Aorta (tissue), 5 donors: ENCODE measurements at regions not wholly inside any gene's neighbourhood (a gene's known extent, or its start where the extent isn't known, plus 50 kb on each side); places are given as distances from the start of the nearest gene placed in this dataset.

ENCODE experiments used
- ATAC-seq: fragments of 200-7000 bp; cut with Tn5 transposase; one replicate; pipeline ENCODE4 v1.9.1; 2022; ENCODE audit warnings: moderate library complexity; ENCODE audit not compliant: low FRiP score
- DNase-seq, 2 donors: peaks; one replicate each; pipeline ENCODE4 v3.0.0-alpha.2; 2020
- H3K27ac ChIP-seq, 2 donors: one replicate each; pipeline ENCODE4 v1.5.1; 2013; ENCODE audit warnings: low read length in 2 of 2, mild to moderate bottlenecking in 2 of 2, moderate library complexity in 2 of 2, control low read depth in 1 of 2, inconsistent platforms in 1 of 2, low read depth in 1 of 2
- H3K27me3 ChIP-seq, 2 donors: one replicate each; pipeline ENCODE4 v1.6.1; 2013; ENCODE audit warnings: control low read depth in 1 of 2, low read length in 1 of 2, mild to moderate bottlenecking in 1 of 2, moderate library complexity in 1 of 2; ENCODE audit not compliant: insufficient read depth in 2 of 2, control insufficient read depth in 1 of 2
- H3K36me3 ChIP-seq, 2 donors: one replicate each; pipeline ENCODE4 v1.6.1; 2013; ENCODE audit warnings: control low read depth in 1 of 2, low read length in 1 of 2, mild to moderate bottlenecking in 1 of 2; ENCODE audit not compliant: insufficient read depth in 2 of 2, control insufficient read depth in 1 of 2
- H3K4me1 ChIP-seq, 2 donors: one replicate each; pipeline ENCODE4 v1.6.1; 2013; ENCODE audit warnings: low read length in 2 of 2, control low read depth in 1 of 2, mild to moderate bottlenecking in 1 of 2, moderate library complexity in 1 of 2; ENCODE audit not compliant: insufficient read depth in 2 of 2, control insufficient read depth in 1 of 2
- H3K4me3 ChIP-seq, 2 donors: one replicate each; pipeline ENCODE4 v1.5.1; 2013; ENCODE audit warnings: low read length in 2 of 2, control low read depth in 1 of 2, mild to moderate bottlenecking in 1 of 2
- H3K9me3 ChIP-seq: one replicate; pipeline ENCODE4 v1.6.1; 2013; ENCODE audit warnings: mild to moderate bottlenecking, low read length; ENCODE audit not compliant: control insufficient read depth
- WGBS, 2 donors: extraction: QIAGEN DNeasy Blood & Tissue Kit; methylation state at CpG; one replicate each; pipeline ENCODE4 v1.1.7; 2013; 5-methylcytosine and 5-hydroxymethylcytosine counted together
- intact Hi-C, 2 donors: fragments of 100-400 bp; cut with DNase I; formaldehyde crosslinking; loops; one replicate each; pipeline versions ENCODE4 v1.14.2 to v1.15.0; 2022
- donor health status: healthy with polysubstance abuse.
- donor health status: Bipolar disorder and iron deficiency.
- donor health status: DM: no; HTN: no; CAD: no.
- donor health status: DM: no; HTN: no; CAD: no.
- donor health status: DM: yes; HTN: yes; CAD: no.

DNA sequence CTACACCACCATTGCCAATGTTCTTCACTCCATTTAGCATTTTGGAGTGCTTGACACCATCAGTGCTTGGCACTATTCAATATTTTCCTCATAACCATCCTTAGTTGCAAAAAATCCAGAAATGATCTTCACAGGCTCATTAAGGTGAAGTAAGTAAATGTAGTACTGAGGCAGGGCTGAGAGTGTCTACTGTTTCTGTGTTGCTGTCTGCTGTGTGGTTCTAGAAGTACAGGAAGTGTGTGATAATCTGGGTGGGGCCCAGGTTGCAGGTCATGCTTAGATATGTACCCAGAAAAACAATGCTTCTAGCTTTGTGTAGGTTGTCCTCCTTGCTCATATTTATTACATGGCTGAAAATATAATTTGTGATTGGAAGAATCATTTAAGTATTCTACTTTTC lies 411.8 kb upstream of the CCDC179 start:
- Histone ChIP-seq H3K9me3 (no peaks in the 10 kb centered on the region), H3K4me3 (no peak overlapping the region), H3K27me3 (no peaks in the 10 kb centered on the region), H3K27ac (no peak overlapping the region), H3K4me1 (no peaks in the 10 kb centered on the region), H3K36me3 (no peaks in the 10 kb centered on the region)
- ATAC-seq: no peak
- intact Hi-C loops: no loop called here
- no peak for DNase-seq

DNA sequence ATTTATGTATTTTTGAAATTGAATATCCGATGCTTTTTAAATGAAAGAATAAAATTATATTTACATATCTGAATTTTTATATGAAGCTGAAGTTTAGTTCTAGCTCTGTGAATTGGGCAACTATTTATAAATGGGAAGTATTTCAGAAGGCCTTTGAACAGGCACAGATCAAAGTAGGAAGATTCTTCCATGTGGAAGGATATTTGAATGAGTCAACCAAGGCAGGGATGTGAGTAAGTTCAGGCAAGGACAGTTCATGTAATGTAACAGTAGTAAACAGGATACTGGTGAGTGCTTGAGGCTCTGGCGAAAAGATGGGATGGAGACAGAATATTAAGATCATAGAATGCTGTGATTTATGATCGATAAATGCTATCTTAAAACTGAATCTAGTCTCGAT lies 417.8 kb upstream of the CCDC179 start:
- no peak for ATAC-seq
- Histone ChIP-seq H3K4me3 (no peak overlapping the region), H3K9me3 (no peaks in the 10 kb centered on the region), H3K27me3 (no peaks in the 10 kb centered on the region), H3K27ac (no peak overlapping the region), H3K4me1 (no peaks in the 10 kb centered on the region), H3K36me3 (no peaks in the 10 kb centered on the region)
- intact Hi-C loops: no loop called here
- 92 to 93% methylated on average over 4 of the region's 4 CpGs for WGBS, 2 donors
- no peak for DNase-seq

DNA sequence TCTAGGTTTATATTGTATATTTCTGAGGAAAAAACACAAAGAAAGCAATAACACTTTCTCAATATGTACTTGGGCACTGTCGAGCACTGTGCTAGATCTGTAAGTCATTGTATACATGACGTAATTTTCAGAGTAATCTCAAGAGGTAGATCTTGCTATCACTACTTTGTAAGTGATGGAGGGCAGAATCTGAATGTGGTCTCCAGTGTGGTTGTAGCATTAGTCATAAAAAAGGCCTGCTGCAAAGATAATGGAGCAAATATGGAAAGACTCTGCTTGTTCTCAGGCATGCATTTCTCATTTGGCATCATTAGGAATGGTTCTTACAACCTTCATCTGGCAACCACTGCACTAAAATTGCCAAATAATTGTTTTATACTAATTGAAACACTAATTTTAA lies 419.8 kb upstream of the CCDC179 start:
- no peak overlapping the region for H3K27ac ChIP-seq
- DNase-seq: no peak
- no peak for ATAC-seq
- intact Hi-C loops: no loop called here
- no peaks in the 10 kb centered on the region for H3K27me3 ChIP-seq
- no peaks in the 10 kb centered on the region for H3K9me3 ChIP-seq
- H3K4me1 ChIP-seq: no peaks in the 10 kb centered on the region
- 86 to 95% methylated on average over 2 of the region's 2 CpGs for WGBS, 2 donors
- H3K4me3 ChIP-seq: no peak overlapping the region
- H3K36me3 ChIP-seq: no peaks in the 10 kb centered on the region

GRCh38 chr11:23283666-23284065 lies 423.4 kb upstream of the CCDC179 start:
- WGBS, 2 donors: 65 to 91% methylated on average over 1 of the region's 1 CpG
- DNase-seq: no peak
- ATAC-seq: no peak
- Histone ChIP-seq H3K4me1 (no peaks in the 10 kb centered on the region), H3K27me3 (no peaks in the 10 kb centered on the region), H3K9me3 (no peaks in the 10 kb centered on the region), H3K4me3 (no peak overlapping the region), H3K36me3 (no peaks in the 10 kb centered on the region), H3K27ac (no peak overlapping the region)
- intact Hi-C loops: no loop called here

GRCh38 chr11:23284631-23285030 lies 424.4 kb upstream of the CCDC179 start:
- H3K27me3 ChIP-seq: no peaks in the 10 kb centered on the region
- H3K27ac ChIP-seq: no peak overlapping the region
- no peaks in the 10 kb centered on the region for H3K9me3 ChIP-seq
- DNase-seq: no peak
- H3K4me1 ChIP-seq: no peaks in the 10 kb centered on the region
- no peak overlapping the region for H3K4me3 ChIP-seq
- no peaks in the 10 kb centered on the region for H3K36me3 ChIP-seq
- intact Hi-C loops: no loop called here
- no peak for ATAC-seq

DNA sequence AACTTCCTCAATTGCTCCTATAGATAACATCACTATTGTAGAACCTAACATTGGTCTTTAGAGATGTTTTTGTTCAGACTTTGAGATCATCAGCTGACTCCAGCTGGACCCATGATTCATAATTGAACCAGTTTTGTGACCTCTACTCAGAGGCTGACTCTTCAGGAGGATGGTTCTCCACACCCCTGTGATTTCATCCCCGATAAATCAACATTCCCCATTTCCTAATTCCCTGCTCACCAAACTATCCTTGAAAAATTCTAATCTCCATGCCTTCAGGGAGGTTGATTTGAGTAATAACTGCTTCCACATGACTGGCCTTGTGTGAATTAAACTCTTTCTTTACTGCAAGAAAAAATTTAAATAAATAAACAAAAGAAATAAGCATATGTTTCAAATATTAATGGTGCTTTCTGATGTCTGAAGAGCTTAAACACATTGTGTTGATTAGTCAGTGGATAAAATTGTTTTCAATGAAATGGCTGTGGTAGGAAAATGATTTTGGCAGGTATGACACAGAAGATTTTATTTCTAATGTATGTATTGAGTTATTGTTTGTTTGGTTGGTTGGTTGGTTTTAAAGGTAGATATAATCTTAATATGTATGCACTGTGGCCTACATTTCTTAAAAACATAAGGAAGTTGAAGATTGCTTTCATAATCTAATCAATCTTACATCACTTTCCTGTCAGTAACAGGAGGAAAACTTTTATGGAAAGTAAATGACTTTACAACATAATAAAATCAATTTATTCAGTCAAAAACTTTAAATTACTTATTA lies 427.9 kb upstream of the CCDC179 start:
- Histone ChIP-seq H3K4me3 (no peak overlapping the region), H3K27me3 (no peaks in the 10 kb centered on the region), H3K27ac (no peak overlapping the region), H3K4me1 (no peaks in the 10 kb centered on the region), H3K36me3 (no peaks in the 10 kb centered on the region), H3K9me3 (no peaks in the 10 kb centered on the region)
- no peak for ATAC-seq
- intact Hi-C loops: no loop called here
- no peak for DNase-seq
- 0% methylated on average over 1 of the region's 1 CpG for WGBS, 2 donors

- 57 to 64% methylated on average over 2 of the region's 2 CpGs for WGBS, 2 donors
Observed at GRCh38 chr11:23295241-23295640, 435.0 kb upstream of the CCDC179 start.

GRCh38 chr11:23308041-23308440 lies 447.8 kb upstream of the CCDC179 start:
- WGBS, 2 donors: 28 to 29% methylated on average over 2 of the region's 2 CpGs
- Histone ChIP-seq H3K4me1 (no peaks in the 10 kb centered on the region), H3K27me3 (no peaks in the 10 kb centered on the region), H3K27ac (no peak overlapping the region), H3K9me3 (no peaks in the 10 kb centered on the region), H3K36me3 (no peaks in the 10 kb centered on the region), H3K4me3 (no peak overlapping the region)
- no peak for DNase-seq
- no peak for ATAC-seq
- intact Hi-C loops: no loop called here

More at GRCh38 chr11:23295241-23295640, 435.0 kb upstream of the CCDC179 start:
- intact Hi-C loops: no loop called here
- no peak overlapping the region for H3K27ac ChIP-seq
- no peaks in the 10 kb centered on the region for H3K27me3 ChIP-seq
- no peak overlapping the region for H3K4me3 ChIP-seq
- H3K4me1 ChIP-seq: no peaks in the 10 kb centered on the region
- H3K9me3 ChIP-seq: peaks cover 2% of the 10 kb centered on the region
- ATAC-seq: no peak
- H3K36me3 ChIP-seq: no peaks in the 10 kb centered on the region
- DNase-seq: no peak

GRCh38 chr11:23310276-23310675 lies 450.0 kb upstream of the CCDC179 start:
- no peak for ATAC-seq
- no peaks in the 10 kb centered on the region for H3K9me3 ChIP-seq
- H3K27me3 ChIP-seq: no peaks in the 10 kb centered on the region
- H3K4me1 ChIP-seq: no peaks in the 10 kb centered on the region
- DNase-seq: no peak
- intact Hi-C loops: no loop called here
- no peak overlapping the region for H3K4me3 ChIP-seq
- no peak overlapping the region for H3K27ac ChIP-seq
- H3K36me3 ChIP-seq: no peaks in the 10 kb centered on the region
- 72 to 74% methylated on average over 1 of the region's 1 CpG for WGBS, 2 donors
